CD14-positive monocyte (primary cell): ENCODE measurements at regions not wholly inside any gene's neighbourhood (a gene's known extent, or its start where the extent isn't known, plus 50 kb on each side); places are given as distances from the start of the nearest gene placed in this dataset.

Source experiments
- DNase-seq, 3 donors: peaks; one replicate each; pipeline ENCODE4 v3.0.0-alpha.2; 2011 to 2022
- H2AFZ ChIP-seq: 2 replicates; pipeline ENCODE4 v1.6.0; 2012; ENCODE audit warnings: mild to moderate bottlenecking, low read depth, low read length, inconsistent platforms; ENCODE audit not compliant: insufficient read depth, poor library complexity, severe bottlenecking
- H3K27ac ChIP-seq, 2 donors: 1 replicate in 1 of 2; 2 replicates in 1 of 2; pipeline ENCODE4 v1.5.1; 2012 to 2013; ENCODE audit warnings: low read length in 2 of 2, control low read depth in 1 of 2, inconsistent platforms in 1 of 2, low read depth in 1 of 2, mild to moderate bottlenecking in 1 of 2
- H3K27me3 ChIP-seq, 2 donors: one replicate each; pipeline versions ENCODE4 v1.6.0 to v1.6.1; 2011 to 2013; ENCODE audit warnings: low read length in 2 of 2; ENCODE audit not compliant: control insufficient read depth in 2 of 2, insufficient read depth in 2 of 2
- H3K36me3 ChIP-seq, 2 donors: replicated peaks in 1 of 2; 1 replicate in 1 of 2; 2 replicates in 1 of 2; pipeline versions ENCODE4 v1.5.1 to v1.6.1; 2012 to 2013; ENCODE audit warnings: low read length in 2 of 2, control low read depth in 1 of 2, inconsistent platforms in 1 of 2, mild to moderate bottlenecking in 1 of 2; ENCODE audit not compliant: insufficient read depth in 2 of 2, control insufficient read depth in 1 of 2
- H3K4me1 ChIP-seq, 2 donors: 1 replicate in 1 of 2; 2 replicates in 1 of 2; pipeline versions ENCODE4 v1.5.1 to v1.6.1; 2012 to 2013; ENCODE audit warnings: low read length in 2 of 2, control low read depth in 1 of 2, inconsistent platforms in 1 of 2, mild to moderate bottlenecking in 1 of 2, moderate library complexity in 1 of 2; ENCODE audit not compliant: insufficient read depth in 2 of 2, control insufficient read depth in 1 of 2
- H3K4me2 ChIP-seq: replicated peaks from 2 replicates; pipeline ENCODE3; 2012; ENCODE audit warnings: low read length, moderate library complexity, mild to moderate bottlenecking; ENCODE audit not compliant: poor library complexity, severe bottlenecking; ENCODE audit errors: extremely low read depth
- H3K4me3 ChIP-seq, 3 experiments: fragments of 200-600 bp in 1 of 3; sonication (generic) in 1 of 3; replicated peaks in 1 of 3; 1 replicate in 2 of 3; 2 replicates in 1 of 3; pipeline ENCODE4 v1.5.1; 2011 to 2013; ENCODE audit warnings: low read length in 3 of 3, mild to moderate bottlenecking in 3 of 3, control low read depth in 2 of 3, low read depth in 2 of 3, inconsistent platforms in 1 of 3, moderate library complexity in 1 of 3
- H3K79me2 ChIP-seq: 2 replicates; pipeline ENCODE4 v1.6.0; 2012; ENCODE audit warnings: mild to moderate bottlenecking, control low read depth, inconsistent platforms, low read length, moderate library complexity; ENCODE audit not compliant: insufficient read depth
- H3K9ac ChIP-seq: 2 replicates; pipeline ENCODE4 v1.6.0; 2017; ENCODE audit warnings: low read length, mild to moderate bottlenecking; ENCODE audit not compliant: insufficient read depth, poor library complexity, severe bottlenecking
- H3K9me3 ChIP-seq, 2 donors: replicated peaks in 1 of 2; 1 replicate in 1 of 2; 2 replicates in 1 of 2; pipeline versions ENCODE4 v1.5.1 to v1.6.1; 2012 to 2013; ENCODE audit warnings: low read length in 2 of 2, control low read depth in 1 of 2; ENCODE audit not compliant: control insufficient read depth in 1 of 2, insufficient read depth in 1 of 2
- H4K20me1 ChIP-seq: 2 replicates; pipeline ENCODE4 v1.6.0; 2012; ENCODE audit warnings: mild to moderate bottlenecking, low read length, control low read depth, moderate library complexity; ENCODE audit not compliant: insufficient read depth
- H3K27ac Mint-ChIP-seq, 7 donors: one replicate each; pipeline ENCODE4 v1.8.0; 2020; ENCODE audit warnings: mild to moderate bottlenecking in 7 of 7, mixed read lengths in 7 of 7, moderate library complexity in 6 of 7, inconsistent platforms in 2 of 7
- H3K27me3 Mint-ChIP-seq, 3 donors: one replicate each; pipeline ENCODE4 v1.8.0; 2021 to 2022; ENCODE audit warnings: low read depth in 3 of 3, mild to moderate bottlenecking in 3 of 3, mixed read lengths in 3 of 3, moderate library complexity in 3 of 3, inconsistent platforms in 1 of 3
- H3K36me3 Mint-ChIP-seq, 2 donors: one replicate each; pipeline ENCODE4 v1.8.0; 2020; ENCODE audit warnings: mixed read lengths in 2 of 2, inconsistent platforms in 1 of 2, mild to moderate bottlenecking in 1 of 2
- H3K4me1 Mint-ChIP-seq: one replicate; pipeline ENCODE4 v1.8.0; 2020; ENCODE audit warnings: mild to moderate bottlenecking, mixed read lengths
- H3K4me3 Mint-ChIP-seq, 2 donors: one replicate each; pipeline ENCODE4 v1.8.0; 2020; ENCODE audit warnings: mild to moderate bottlenecking in 2 of 2, mixed read lengths in 2 of 2, moderate library complexity in 1 of 2
- H3K9me3 Mint-ChIP-seq, 7 donors: one replicate each; pipeline ENCODE4 v1.8.0; 2020 to 2022; ENCODE audit warnings: mixed read lengths in 7 of 7, mild to moderate bottlenecking in 6 of 7, moderate library complexity in 6 of 7, inconsistent platforms in 2 of 7
- CTCF ChIP-seq: fragments of 200-600 bp; IDR thresholded peaks from one replicate; pipeline ENCODE4 v1.8.0; 2022; ENCODE audit warnings: antibody characterized with exemption, mild to moderate bottlenecking
- WGBS: methylation state at CpG from one replicate; pipeline ENCODE4 v1.1.5; 2013; ENCODE audit warnings: missing lambda C conversion rate; ENCODE audit not compliant: insufficient coverage; 5-methylcytosine and 5-hydroxymethylcytosine counted together
- intact Hi-C, 2 donors: fragments of 100-400 bp; cut with micrococcal nuclease; formaldehyde crosslinking; loops; one replicate each; pipeline versions ENCODE4 v1.15.0 to v1.15.1; 2023

- no peak for TF ChIP-seq CTCF
- Mint-ChIP-seq H3K27ac (no peak overlapping the region), H3K36me3 (no peaks in the 10 kb centered on the region), H3K4me1 (no peaks in the 10 kb centered on the region), H3K9me3 (no peaks in the 10 kb centered on the region), H3K4me3 (no peak overlapping the region), H3K27me3 (peaks cover 0 to 3% (median 0%) of the 10 kb centered on the region in 3 donors)
- H3K79me2 ChIP-seq: no peaks in the 10 kb centered on the region
- no peak overlapping the region for H3K9ac ChIP-seq
- H3K36me3 ChIP-seq: no peaks in the 10 kb centered on the region
- no peak overlapping the region for H2AFZ ChIP-seq
- no peak overlapping the region for H3K4me3 ChIP-seq
- DNase-seq: no peak
- no peaks in the 10 kb centered on the region for H4K20me1 ChIP-seq
- H3K27me3 ChIP-seq: no peaks in the 10 kb centered on the region
- WGBS: 84% methylated on average over 3 of the region's 4 CpGs
- no peaks in the 10 kb centered on the region for H3K9me3 ChIP-seq
- H3K4me2 ChIP-seq: no peak overlapping the region
- H3K4me1 ChIP-seq: no peaks in the 10 kb centered on the region
- intact Hi-C loops: no loop called here
- no peak overlapping the region for H3K27ac ChIP-seq
Measured at GRCh38 chr3:106126846-106127235, 258.0 kb upstream of the CBLB start.

- H3K27ac ChIP-seq: no peak overlapping the region
- peaks cover 0 to 3% (median 0%) of the 10 kb centered on the region in 3 donors for H3K27me3 Mint-ChIP-seq
- peaks cover 2% of the 10 kb centered on the region in 2 donors for H3K9me3 ChIP-seq
- TF ChIP-seq CTCF: no peak
- H3K9me3 Mint-ChIP-seq: peaks cover 1 to 3% (median 2%) of the 10 kb centered on the region in 7 donors
- H3K4me1 ChIP-seq: no peaks in the 10 kb centered on the region
- no CpG with 5 or more reads among the region's 2 CpGs for WGBS
- H4K20me1 ChIP-seq: no peaks in the 10 kb centered on the region
- H3K4me1 Mint-ChIP-seq: no peaks in the 10 kb centered on the region
- no peak overlapping the region for H2AFZ ChIP-seq
- H3K36me3 Mint-ChIP-seq: no peaks in the 10 kb centered on the region
- DNase-seq: no peak
- no peak overlapping the region for H3K27ac Mint-ChIP-seq
- no peaks in the 10 kb centered on the region for H3K27me3 ChIP-seq
- no peak overlapping the region for H3K9ac ChIP-seq
- no peak overlapping the region for H3K4me3 Mint-ChIP-seq
- no peaks in the 10 kb centered on the region for H3K79me2 ChIP-seq
- intact Hi-C loops: no loop called here
- H3K4me3 ChIP-seq: no peak overlapping the region
- H3K36me3 ChIP-seq: no peaks in the 10 kb centered on the region
- H3K4me2 ChIP-seq: no peak overlapping the region
Measured at GRCh38 chr3:106129939-106130338, 261.1 kb upstream of the CBLB start.
